OCI-LY1 (cell line): ENCODE measurements at regions not wholly inside any gene's neighbourhood (a gene's known extent, or its start where the extent isn't known, plus 50 kb on each side); places are given as distances from the start of the nearest gene placed in this dataset.

ENCODE experiments used
- H2AFZ ChIP-seq: fragments of 200-600 bp; sonication (generic), shearing (Covaris generic); 2 replicates; pipeline ENCODE4 v1.6.0; 2014; ENCODE audit warnings: antibody characterized with exemption, mild to moderate bottlenecking, low read length
- H3F3A ChIP-seq: fragments of 200-600 bp; sonication (generic), shearing (Covaris generic); 2 replicates; pipeline ENCODE4 v1.6.0; 2014; ENCODE audit warnings: mild to moderate bottlenecking, antibody characterized with exemption, low read length, moderate library complexity; ENCODE audit not compliant: insufficient read depth
- H3K27ac ChIP-seq: fragments of 200-600 bp; sonication (generic); 2 replicates; pipeline ENCODE4 v1.5.1; 2014; ENCODE audit warnings: low read length, mixed run types, mild to moderate bottlenecking, low read depth; ENCODE audit not compliant: poor library complexity, severe bottlenecking
- H3K27me3 ChIP-seq: fragments of 200-600 bp; sonication (generic); 2 replicates; pipeline ENCODE4 v1.6.0; 2014; ENCODE audit warnings: antibody characterized with exemption, mild to moderate bottlenecking, low read length, moderate library complexity; ENCODE audit not compliant: insufficient read depth
- H3K36me3 ChIP-seq: fragments of 200-600 bp; sonication (generic); 2 replicates; pipeline ENCODE4 v1.6.1; 2014; ENCODE audit warnings: mild to moderate bottlenecking, antibody characterized with exemption, low read length, moderate library complexity, mixed read lengths; ENCODE audit not compliant: insufficient read depth
- H3K4me1 ChIP-seq: fragments of 200-600 bp; sonication (generic); 2 replicates; pipeline ENCODE4 v1.5.1; 2014; ENCODE audit warnings: mild to moderate bottlenecking, low read length, moderate library complexity; ENCODE audit not compliant: insufficient read depth, severe bottlenecking
- H3K4me2 ChIP-seq: fragments of 200-600 bp; sonication (generic), shearing (Covaris generic); 2 replicates; pipeline ENCODE4 v1.6.1; 2014; ENCODE audit warnings: low read length
- H3K4me3 ChIP-seq: fragments of 200-600 bp; sonication (generic); 2 replicates; pipeline ENCODE4 v1.5.1; 2014; ENCODE audit warnings: low read length, low read depth, mild to moderate bottlenecking, mixed read lengths; ENCODE audit not compliant: poor library complexity, severe bottlenecking
- H3K79me2 ChIP-seq: fragments of 200-600 bp; shearing (Covaris generic); 2 replicates; pipeline ENCODE4 v1.6.1; 2016; ENCODE audit warnings: mixed run types, low read length, mixed read lengths; ENCODE audit not compliant: insufficient read depth
- H3K9ac ChIP-seq: fragments of 200-600 bp; sonication (generic), shearing (Covaris generic); 2 replicates; pipeline ENCODE4 v1.6.1; 2014; ENCODE audit warnings: mild to moderate bottlenecking, low read length, mixed read lengths
- H3K9me2 ChIP-seq: fragments of 200-600 bp; sonication (generic), shearing (Covaris generic); 2 replicates; pipeline ENCODE4 v1.6.1; 2014; ENCODE audit warnings: low read depth, mild to moderate bottlenecking, low read length, mixed read lengths
- H3K9me3 ChIP-seq: fragments of 200-600 bp; shearing (Covaris generic); 2 replicates; pipeline ENCODE4 v1.6.1; 2014; ENCODE audit warnings: low read length, mixed read lengths
- H4K20me1 ChIP-seq: fragments of 200-600 bp; sonication (generic), shearing (Covaris generic); 2 replicates; pipeline ENCODE4 v1.6.0; 2016; ENCODE audit warnings: mild to moderate bottlenecking, low read length; ENCODE audit not compliant: insufficient read depth
- CTCF ChIP-seq: fragments of 200-600 bp; sonication (generic), shearing (Covaris generic); IDR thresholded peaks from 2 replicates; pipeline ENCODE4 v1.5.1; 2017; ENCODE audit warnings: mild to moderate bottlenecking, antibody characterized with exemption, low read length, moderate library complexity, mixed read lengths
- EZH2 ChIP-seq: fragments of 200-600 bp; sonication (generic), shearing (Covaris generic); IDR thresholded peaks from 2 replicates; pipeline ENCODE4 v1.8.0; 2017; ENCODE audit warnings: borderline replicate concordance, mixed run types, mild to moderate bottlenecking, antibody characterized with exemption, low read length, moderate library complexity, mixed read lengths

- no peaks in the 10 kb centered on the region for H3K4me1 ChIP-seq
- no peaks in the 10 kb centered on the region for H3K9me2 ChIP-seq
- no peak overlapping the region for H3K27ac ChIP-seq
- no peaks in the 10 kb centered on the region for H3K79me2 ChIP-seq
- H2AFZ ChIP-seq: no peak overlapping the region
- no peaks in the 10 kb centered on the region for H4K20me1 ChIP-seq
- H3K4me2 ChIP-seq: no peak overlapping the region
- TF ChIP-seq EZH2 (no peak), CTCF (no peak)
- H3K27me3 ChIP-seq: no peaks in the 10 kb centered on the region
- no peak overlapping the region for H3K9ac ChIP-seq
- no peak overlapping the region for H3K4me3 ChIP-seq
- no peaks in the 10 kb centered on the region for H3K9me3 ChIP-seq
- no peaks in the 10 kb centered on the region for H3K36me3 ChIP-seq
- H3F3A ChIP-seq: no peaks in the 10 kb centered on the region
These were observed 59.5 kb downstream of the NAV1 start for GRCh38 chr1:201598396-201598795.

- no peak overlapping the region for H3K4me2 ChIP-seq
- no peaks in the 10 kb centered on the region for H3K36me3 ChIP-seq
- H2AFZ ChIP-seq: no peak overlapping the region
- H3K4me1 ChIP-seq: no peaks in the 10 kb centered on the region
- no peak overlapping the region for H3K9ac ChIP-seq
- no peaks in the 10 kb centered on the region for H3K9me2 ChIP-seq
- no peak overlapping the region for H3K4me3 ChIP-seq
- H3K79me2 ChIP-seq: no peaks in the 10 kb centered on the region
- TF ChIP-seq EZH2 (no peak), CTCF (no peak)
- H3K27ac ChIP-seq: no peak overlapping the region
- H4K20me1 ChIP-seq: no peaks in the 10 kb centered on the region
- H3K9me3 ChIP-seq: no peaks in the 10 kb centered on the region
- H3K27me3 ChIP-seq: no peaks in the 10 kb centered on the region
- H3F3A ChIP-seq: no peaks in the 10 kb centered on the region
These were observed 60.0 kb downstream of the NAV1 start for GRCh38 chr1:201598973-201599372.

GRCh38 chr1:201599548-201599947 is 60.6 kb downstream of the NAV1 start:
- TF ChIP-seq EZH2: no peak
- no peaks in the 10 kb centered on the region for H3K4me1 ChIP-seq

DNA sequence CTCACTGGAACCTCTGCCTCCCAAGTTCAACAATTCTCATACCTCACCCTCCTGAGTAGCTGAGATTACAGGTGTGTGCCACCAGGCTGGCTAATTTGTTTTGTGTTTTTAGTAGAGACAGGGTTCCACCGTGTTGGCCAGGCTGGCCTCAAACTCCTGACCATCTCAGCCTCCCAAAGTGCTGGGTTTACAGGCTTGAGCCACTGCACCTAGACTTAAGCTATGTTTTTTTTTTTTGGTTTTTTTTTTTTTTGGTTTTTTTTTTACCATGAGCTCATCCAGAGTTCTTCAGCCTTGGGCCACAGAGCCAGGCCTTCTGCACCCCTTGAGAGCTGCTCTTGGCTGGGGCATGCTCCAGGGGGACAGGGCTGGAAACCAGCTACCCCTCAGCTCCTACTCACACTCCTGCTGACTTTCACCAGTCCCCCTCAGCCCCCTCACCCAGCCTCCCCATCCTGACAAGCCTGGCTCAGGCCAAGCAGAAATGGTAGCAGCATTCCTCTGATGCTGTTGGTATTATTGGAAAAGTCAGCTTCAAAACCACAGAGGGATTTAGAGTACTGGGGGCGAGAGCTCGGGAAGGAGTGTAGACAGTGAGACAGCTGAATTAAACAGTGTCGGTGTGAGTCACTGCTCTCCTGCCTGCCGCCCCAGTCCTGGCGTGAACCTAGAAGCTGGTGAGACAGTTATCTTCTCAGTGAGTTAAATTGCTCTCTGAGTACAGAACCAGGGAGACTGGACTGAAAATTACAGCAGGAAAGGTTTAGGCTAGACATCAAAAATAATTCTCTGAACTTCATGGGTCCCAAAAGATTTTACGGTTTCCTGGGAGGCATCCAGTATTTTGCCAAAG is 63.7 kb downstream of the NAV1 start:
- Histone ChIP-seq H3K9ac (no peak overlapping the region), H3F3A (no peaks in the 10 kb centered on the region), H3K79me2 (no peaks in the 10 kb centered on the region), H3K36me3 (no peaks in the 10 kb centered on the region), H3K27me3 (no peaks in the 10 kb centered on the region), H3K9me2 (no peaks in the 10 kb centered on the region), H4K20me1 (no peaks in the 10 kb centered on the region), H3K4me3 (no peak overlapping the region), H3K27ac (no peak overlapping the region), H3K9me3 (no peaks in the 10 kb centered on the region), H3K4me1 (no peaks in the 10 kb centered on the region), H3K4me2 (no peak overlapping the region), H2AFZ (no peak overlapping the region)
- TF ChIP-seq EZH2: no peak
- no peak for TF ChIP-seq CTCF

More at GRCh38 chr1:201599548-201599947, 60.6 kb downstream of the NAV1 start:
- Histone ChIP-seq H4K20me1 (no peaks in the 10 kb centered on the region), H3F3A (no peaks in the 10 kb centered on the region), H3K4me2 (no peak overlapping the region), H3K9me3 (no peaks in the 10 kb centered on the region), H3K27me3 (no peaks in the 10 kb centered on the region), H3K4me3 (no peak overlapping the region), H2AFZ (no peak overlapping the region), H3K79me2 (no peaks in the 10 kb centered on the region), H3K36me3 (no peaks in the 10 kb centered on the region), H3K9ac (no peak overlapping the region), H3K9me2 (no peaks in the 10 kb centered on the region), H3K27ac (no peak overlapping the region)
